Prostate gland (tissue), 2 donors: ENCODE measurements at regions not wholly inside any gene's neighbourhood (a gene's known extent, or its start where the extent isn't known, plus 50 kb on each side); places are given as distances from the start of the nearest gene placed in this dataset.

Source experiments
- POLR2A ChIP-seq: fragments of 450-650 bp; IDR thresholded peaks from one replicate; pipeline ENCODE4 v1.6.1; 2016; ENCODE audit warnings: antibody characterized with exemption, mild to moderate bottlenecking
- POLR2AphosphoS5 ChIP-seq: sonication (generic); formaldehyde crosslinking; IDR thresholded peaks from one replicate; pipeline ENCODE4 v1.6.1; 2017; ENCODE audit warnings: antibody characterized with exemption
- TF ChIP-seq, protein P1 (sequence below), 4 experiments: fragments of 200-600 bp in 2 of 4; fragments of 450-650 bp in 2 of 4; sonication (generic) in 2 of 4; IDR thresholded peaks; 1 replicate in 3 of 4; 2 replicates in 1 of 4; pipeline ENCODE4 v1.5.1; 2016 to 2019; ENCODE audit warnings: antibody characterized with exemption in 4 of 4, mild to moderate bottlenecking in 2 of 4, moderate library complexity in 2 of 4

DNA sequence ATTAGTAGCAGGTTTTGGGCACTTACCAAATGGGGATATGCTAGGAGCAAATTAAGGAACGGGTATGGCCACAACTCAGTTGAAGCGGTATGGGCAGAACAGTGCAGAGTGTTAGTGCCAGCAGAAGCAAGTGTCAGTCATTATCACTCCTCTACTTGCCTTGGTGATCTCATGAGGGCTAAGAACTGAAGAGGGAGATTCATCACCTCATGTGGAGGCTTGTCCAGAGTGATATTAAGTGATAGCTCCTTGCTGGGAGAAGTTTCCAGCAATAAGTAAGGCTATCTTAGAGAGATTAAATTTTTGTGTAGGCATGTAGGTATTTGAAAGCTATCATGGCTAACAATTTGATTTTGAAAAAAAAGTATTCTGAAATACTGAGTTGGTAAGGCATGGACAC lies 615.4 kb upstream of the SMIM31 start:
- TF ChIP-seq, protein P1, sequence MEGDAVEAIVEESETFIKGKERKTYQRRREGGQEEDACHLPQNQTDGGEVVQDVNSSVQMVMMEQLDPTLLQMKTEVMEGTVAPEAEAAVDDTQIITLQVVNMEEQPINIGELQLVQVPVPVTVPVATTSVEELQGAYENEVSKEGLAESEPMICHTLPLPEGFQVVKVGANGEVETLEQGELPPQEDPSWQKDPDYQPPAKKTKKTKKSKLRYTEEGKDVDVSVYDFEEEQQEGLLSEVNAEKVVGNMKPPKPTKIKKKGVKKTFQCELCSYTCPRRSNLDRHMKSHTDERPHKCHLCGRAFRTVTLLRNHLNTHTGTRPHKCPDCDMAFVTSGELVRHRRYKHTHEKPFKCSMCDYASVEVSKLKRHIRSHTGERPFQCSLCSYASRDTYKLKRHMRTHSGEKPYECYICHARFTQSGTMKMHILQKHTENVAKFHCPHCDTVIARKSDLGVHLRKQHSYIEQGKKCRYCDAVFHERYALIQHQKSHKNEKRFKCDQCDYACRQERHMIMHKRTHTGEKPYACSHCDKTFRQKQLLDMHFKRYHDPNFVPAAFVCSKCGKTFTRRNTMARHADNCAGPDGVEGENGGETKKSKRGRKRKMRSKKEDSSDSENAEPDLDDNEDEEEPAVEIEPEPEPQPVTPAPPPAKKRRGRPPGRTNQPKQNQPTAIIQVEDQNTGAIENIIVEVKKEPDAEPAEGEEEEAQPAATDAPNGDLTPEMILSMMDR (IDR thresholded peaks at IDR 0.05), result no peak
- no peak for TF ChIP-seq POLR2A
- TF ChIP-seq POLR2AphosphoS5, result no peak
